ENCODE measurements at regions not wholly inside any gene's neighbourhood (a gene's known extent, or its start where the extent isn't known, plus 50 kb on each side); places are given as distances from the start of the nearest gene placed in this dataset.
"Not testable (repeated sequence)": the region's sequence is repeated elsewhere in the genome, so short reads cannot be mapped to it uniquely, and the experiment has no call there.

- DNase-seq (ENCODE audit: low read depth): no peak
Observed at GRCh38 chr12:131229426-131230339, 276.0 kb downstream of the ADGRD1 start.

- DNase-seq (ENCODE audit: low read depth): no peak
Observed at GRCh38 chr12:131230340-131231031, 276.8 kb downstream of the ADGRD1 start.

- no peak for DNase-seq (ENCODE audit: low read depth)
Observed at GRCh38 chr12:131231032-131231980, 277.6 kb downstream of the ADGRD1 start.

GRCh38 chr12:131232036-131232435 lies 278.3 kb downstream of the ADGRD1 start:
- DNase-seq (ENCODE audit: low read depth): no peak

- not testable (repeated sequence) for DNase-seq (ENCODE audit: low read depth)
Observed at GRCh38 chr12:131232872-131233271, 279.2 kb downstream of the ADGRD1 start.

GRCh38 chr12:131233850-131234789 lies 280.4 kb downstream of the ADGRD1 start:
- DNase-seq (ENCODE audit: low read depth): not testable (repeated sequence)

- DNase-seq (ENCODE audit: low read depth): not testable (repeated sequence)
Observed at GRCh38 chr12:131234841-131235271, 281.1 kb downstream of the ADGRD1 start.

- no peak for DNase-seq (ENCODE audit: low read depth)
Observed at GRCh38 chr12:131235871-131236271, 282.2 kb downstream of the ADGRD1 start.

GRCh38 chr12:131239384-131240094 lies 285.8 kb downstream of the ADGRD1 start:
- no peak for DNase-seq (ENCODE audit: low read depth)

GRCh38 chr12:131241517-131241916 lies 287.8 kb downstream of the ADGRD1 start:
- no peak for DNase-seq (ENCODE audit: low read depth)

- no peak for DNase-seq (ENCODE audit: low read depth)
Observed at GRCh38 chr12:131242741-131243496, 289.2 kb downstream of the ADGRD1 start.

GRCh38 chr12:131244157-131244688 lies 290.5 kb downstream of the ADGRD1 start:
- not testable (repeated sequence) for DNase-seq (ENCODE audit: low read depth)

GRCh38 chr12:131245161-131245560 lies 291.5 kb downstream of the ADGRD1 start:
- DNase-seq (ENCODE audit: low read depth): not testable (repeated sequence)

- DNase-seq (ENCODE audit: low read depth): no peak
Observed at GRCh38 chr12:131245564-131246355, 292.1 kb downstream of the ADGRD1 start.

- not testable (repeated sequence) for DNase-seq (ENCODE audit: low read depth)
Observed at GRCh38 chr12:131247026-131247725, 293.5 kb downstream of the ADGRD1 start.

GRCh38 chr12:131247875-131248274 lies 294.2 kb downstream of the ADGRD1 start:
- not testable (repeated sequence) for DNase-seq (ENCODE audit: low read depth)

- DNase-seq (ENCODE audit: low read depth): no peak
Observed at GRCh38 chr12:131249246-131250027, 295.7 kb downstream of the ADGRD1 start.
